Esophagus muscularis mucosa (tissue), 4 donors: ENCODE measurements at regions not wholly inside any gene's neighbourhood (a gene's known extent, or its start where the extent isn't known, plus 50 kb on each side); places are given as distances from the start of the nearest gene placed in this dataset.

Experiments
- DNase-seq: peaks from one replicate; pipeline ENCODE4 v3.0.0-alpha.2; 2017; ENCODE audit errors: extremely low spot score
- H3K27ac ChIP-seq, 4 donors: fragments of 200-600 bp; sonication (generic); replicated peaks in 1 of 4; 1 replicate in 3 of 4; 2 replicates in 1 of 4; pipeline ENCODE4 v1.5.1; 2016 to 2019; ENCODE audit warnings: mild to moderate bottlenecking in 1 of 4
- H3K27me3 ChIP-seq, 4 donors: fragments of 200-600 bp; sonication (generic); one replicate each; pipeline versions ENCODE4 v1.5.1 to v1.6.0; 2016 to 2019
- H3K36me3 ChIP-seq, 4 donors: fragments of 200-600 bp; sonication (generic); one replicate each; pipeline ENCODE4 v1.5.1; 2016 to 2019
- H3K4me1 ChIP-seq, 4 donors: fragments of 200-600 bp; sonication (generic); one replicate each; pipeline ENCODE4 v1.5.1; 2016 to 2019
- H3K4me3 ChIP-seq, 4 donors: fragments of 200-600 bp; sonication (generic); 1 replicate in 2 of 4; 2 replicates in 2 of 4; pipeline ENCODE4 v1.5.1; 2016 to 2019; ENCODE audit warnings: mild to moderate bottlenecking in 4 of 4, moderate library complexity in 1 of 4
- H3K9me3 ChIP-seq, 4 donors: fragments of 200-600 bp; sonication (generic); 1 replicate in 3 of 4; 2 replicates in 1 of 4; pipeline ENCODE4 v1.5.1; 2016 to 2019
- EP300 ChIP-seq: sonication (generic); formaldehyde crosslinking; IDR thresholded peaks from one replicate; pipeline ENCODE4 v1.6.1; 2017; ENCODE audit warnings: antibody characterized with exemption
- POLR2A ChIP-seq: fragments of 450-650 bp; IDR thresholded peaks from one replicate; pipeline ENCODE4 v1.6.1; 2017; ENCODE audit warnings: antibody characterized with exemption, moderate library complexity, mild to moderate bottlenecking, low read depth
- POLR2AphosphoS5 ChIP-seq, 2 donors: sonication (generic); formaldehyde crosslinking; IDR thresholded peaks; one replicate each; pipeline ENCODE4 v1.6.1; 2017; ENCODE audit warnings: antibody characterized with exemption in 2 of 2
- WGBS: methylation state at CpG from one replicate; pipeline ENCODE4 v1.1.5; 2018; 5-methylcytosine and 5-hydroxymethylcytosine counted together
- intact Hi-C: fragments of 100-400 bp; cut with DNase I; formaldehyde crosslinking; loops from one replicate; pipeline ENCODE4 v1.15.1; 2023
- TF ChIP-seq, protein P1 (sequence below), 3 experiments: fragments of 200-600 bp in 2 of 3; fragments of 450-650 bp in 1 of 3; sonication (generic) in 2 of 3; IDR thresholded peaks; one replicate each; pipeline ENCODE4 v1.5.1; 2017 to 2019; ENCODE audit warnings: antibody characterized with exemption in 3 of 3, mild to moderate bottlenecking in 2 of 3, moderate library complexity in 1 of 3

DNA sequence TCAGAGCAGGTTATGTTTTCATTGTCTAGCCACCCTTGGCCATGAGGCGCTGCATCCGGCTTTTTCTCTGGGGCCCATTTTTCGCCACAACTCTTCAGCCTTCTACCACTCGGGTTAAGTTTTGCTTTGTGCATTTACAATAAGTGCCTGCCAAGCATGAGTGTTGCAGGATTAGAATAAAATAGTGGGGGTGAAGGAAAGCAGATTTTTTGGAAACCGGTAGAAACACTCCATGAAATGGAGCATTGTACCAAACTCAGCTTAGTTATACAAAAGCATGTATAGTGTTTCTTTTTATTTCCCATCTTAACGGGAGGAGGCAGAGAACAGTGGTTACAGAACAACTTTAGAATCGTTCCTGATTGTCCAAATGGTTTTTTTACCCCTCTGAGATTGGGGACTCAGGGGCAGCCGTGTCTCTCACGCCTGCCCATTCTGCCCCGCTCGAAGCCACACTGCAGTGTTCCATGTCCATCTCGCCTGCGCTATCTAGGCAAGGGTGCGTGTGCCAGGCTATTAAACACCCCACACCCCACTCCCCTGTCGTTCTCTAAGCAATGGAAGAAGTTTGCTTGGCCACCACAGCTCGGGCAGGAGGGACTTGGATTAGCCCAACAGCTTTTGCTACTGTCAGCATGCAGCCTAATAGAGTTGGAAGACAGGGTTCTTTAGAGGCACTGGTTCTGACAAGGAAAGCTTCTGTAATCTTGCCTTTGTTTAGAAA lies 268.8 kb upstream of the WWC1 start:
- H3K27me3 ChIP-seq = no peaks in the 10 kb centered on the region
- intact Hi-C loops = no loop called here
- no peak for DNase-seq
- no peaks in the 10 kb centered on the region for H3K36me3 ChIP-seq
- H3K4me3 ChIP-seq = no peak overlapping the region
- peak overlapping the region in 1 of 4 donors; percentile 34 for H3K27ac ChIP-seq
- peaks cover 0 to 11% (median 11%) of the 10 kb centered on the region in 4 donors for H3K4me1 ChIP-seq
- TF ChIP-seq, protein P1, sequence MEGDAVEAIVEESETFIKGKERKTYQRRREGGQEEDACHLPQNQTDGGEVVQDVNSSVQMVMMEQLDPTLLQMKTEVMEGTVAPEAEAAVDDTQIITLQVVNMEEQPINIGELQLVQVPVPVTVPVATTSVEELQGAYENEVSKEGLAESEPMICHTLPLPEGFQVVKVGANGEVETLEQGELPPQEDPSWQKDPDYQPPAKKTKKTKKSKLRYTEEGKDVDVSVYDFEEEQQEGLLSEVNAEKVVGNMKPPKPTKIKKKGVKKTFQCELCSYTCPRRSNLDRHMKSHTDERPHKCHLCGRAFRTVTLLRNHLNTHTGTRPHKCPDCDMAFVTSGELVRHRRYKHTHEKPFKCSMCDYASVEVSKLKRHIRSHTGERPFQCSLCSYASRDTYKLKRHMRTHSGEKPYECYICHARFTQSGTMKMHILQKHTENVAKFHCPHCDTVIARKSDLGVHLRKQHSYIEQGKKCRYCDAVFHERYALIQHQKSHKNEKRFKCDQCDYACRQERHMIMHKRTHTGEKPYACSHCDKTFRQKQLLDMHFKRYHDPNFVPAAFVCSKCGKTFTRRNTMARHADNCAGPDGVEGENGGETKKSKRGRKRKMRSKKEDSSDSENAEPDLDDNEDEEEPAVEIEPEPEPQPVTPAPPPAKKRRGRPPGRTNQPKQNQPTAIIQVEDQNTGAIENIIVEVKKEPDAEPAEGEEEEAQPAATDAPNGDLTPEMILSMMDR (IDR thresholded peaks at IDR 0.05) = no peak
- TF ChIP-seq EP300 (no peak), POLR2AphosphoS5 (IDR thresholded peaks at IDR 0.05) (no peak), POLR2A (no peak)
- 72% methylated on average over 16 of the region's 16 CpGs for WGBS
- no peaks in the 10 kb centered on the region for H3K9me3 ChIP-seq

DNA sequence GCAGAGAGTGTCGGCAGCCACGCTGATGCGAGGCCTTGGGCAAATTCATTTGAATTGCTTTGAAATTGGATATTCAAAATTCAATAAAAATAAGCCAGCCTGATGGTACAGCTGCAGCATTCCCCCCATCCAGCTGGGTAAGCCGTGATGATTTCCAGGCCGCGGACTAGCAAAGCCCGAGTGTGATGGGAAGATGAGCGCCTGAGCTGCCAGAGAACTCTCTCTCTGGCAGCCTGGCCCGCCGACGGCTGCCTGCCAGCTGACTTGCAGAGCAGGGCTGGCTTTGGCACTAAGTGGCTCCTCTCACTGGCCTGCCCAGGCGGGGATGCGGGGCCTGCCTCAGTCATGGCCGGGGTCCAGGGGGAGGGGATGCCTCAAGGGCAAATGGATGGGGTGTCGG lies 268.3 kb upstream of the WWC1 start:
- intact Hi-C loops = no loop called here
- Histone ChIP-seq H3K27me3 (no peaks in the 10 kb centered on the region), H3K9me3 (no peaks in the 10 kb centered on the region), H3K4me3 (no peak overlapping the region), H3K36me3 (no peaks in the 10 kb centered on the region), H3K27ac (peak overlapping the region in 1 of 4 donors; percentile 34), H3K4me1 (peaks cover 0 to 11% (median 11%) of the 10 kb centered on the region in 4 donors)
- TF ChIP-seq EP300 (no peak), POLR2A (no peak), POLR2AphosphoS5 (IDR thresholded peaks at IDR 0.05) (no peak)
- TF ChIP-seq, protein P1 (IDR thresholded peaks at IDR 0.05) = no peak
- no peak for DNase-seq
- 28% methylated on average over 13 of the region's 15 CpGs for WGBS

DNA sequence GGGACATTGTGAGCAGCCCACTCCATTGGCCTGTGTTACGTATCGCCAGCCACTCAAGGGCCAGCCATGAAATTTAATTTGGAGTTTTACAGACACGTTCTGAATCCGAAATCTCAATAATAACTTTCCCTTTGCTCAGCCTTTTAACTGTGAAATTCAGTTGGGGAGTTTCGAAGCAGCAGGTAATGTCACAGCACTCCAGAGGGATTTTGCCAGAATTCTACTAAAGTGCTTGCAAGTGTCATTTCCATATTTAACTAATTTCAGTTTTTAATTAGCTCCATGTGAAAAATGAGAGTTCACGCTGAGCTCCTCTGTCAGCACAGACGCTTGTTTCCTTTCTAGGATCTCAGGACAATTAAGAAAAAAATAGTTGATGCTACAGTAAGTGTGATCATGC lies 267.1 kb upstream of the WWC1 start:
- DNase-seq = no peak
- Histone ChIP-seq H3K9me3 (no peaks in the 10 kb centered on the region), H3K27me3 (no peaks in the 10 kb centered on the region), H3K4me3 (no peak overlapping the region), H3K27ac (no peak overlapping the region), H3K36me3 (no peaks in the 10 kb centered on the region), H3K4me1 (peaks cover under 1 to 11% (median 11%) of the 10 kb centered on the region in 4 donors)
- intact Hi-C loops = no loop called here
- no peak for TF ChIP-seq EP300
- no peak for TF ChIP-seq POLR2AphosphoS5 (IDR thresholded peaks at IDR 0.05)
- 93% methylated on average over 7 of the region's 7 CpGs for WGBS

DNA sequence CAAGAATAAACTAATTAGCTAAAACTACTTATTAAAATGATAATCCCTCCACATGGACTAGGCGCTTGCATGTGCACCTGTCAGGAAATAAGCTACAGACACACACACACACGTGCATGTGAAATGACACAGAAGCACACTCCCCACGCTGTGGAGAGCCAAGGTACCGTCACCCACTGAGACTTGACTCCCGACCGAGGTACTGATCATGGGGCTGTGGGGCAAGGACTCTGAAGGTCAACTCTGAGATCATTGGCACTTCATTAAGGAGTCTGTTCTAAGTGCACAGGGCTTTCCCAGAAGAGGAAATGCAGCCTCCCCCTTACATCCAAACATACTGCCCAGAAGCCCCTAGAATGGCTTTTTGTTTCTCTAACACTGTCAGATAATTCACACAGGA lies 264.4 kb upstream of the WWC1 start:
- TF ChIP-seq POLR2AphosphoS5 (IDR thresholded peaks at IDR 0.05) = no peak
- TF ChIP-seq POLR2A = no peak
- no peak for TF ChIP-seq EP300
- TF ChIP-seq, protein P1 (IDR thresholded peaks at IDR 0.05) = no peak
- H3K4me1 ChIP-seq = peaks cover 3 to 11% (median 11%) of the 10 kb centered on the region in 4 donors
- intact Hi-C loops = no loop called here
- H3K27me3 ChIP-seq = no peaks in the 10 kb centered on the region
- DNase-seq = no peak
- H3K27ac ChIP-seq = no peak overlapping the region
- WGBS = 71% methylated on average over 6 of the region's 6 CpGs
- no peaks in the 10 kb centered on the region for H3K36me3 ChIP-seq
- no peak overlapping the region for H3K4me3 ChIP-seq
- no peaks in the 10 kb centered on the region for H3K9me3 ChIP-seq

DNA sequence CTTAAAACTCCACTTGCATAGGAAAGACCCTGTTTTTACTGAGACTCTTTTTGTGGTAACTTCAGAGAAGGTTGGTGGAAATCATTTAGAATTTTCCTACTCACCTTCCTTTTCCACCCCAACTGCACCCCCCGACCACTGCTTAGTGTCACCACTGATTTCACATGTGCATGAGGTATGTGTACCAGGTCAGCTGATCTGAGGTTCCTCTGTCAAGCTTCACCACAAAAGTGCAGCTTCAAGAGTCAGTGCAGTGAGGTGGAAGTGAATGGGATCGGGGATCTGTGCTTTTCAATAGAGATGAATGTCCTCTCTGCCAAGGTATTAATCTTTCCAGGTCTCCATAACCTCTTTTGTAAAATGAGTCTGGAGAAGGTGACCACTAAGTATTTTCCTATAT lies 260.5 kb upstream of the WWC1 start:
- H3K9me3 ChIP-seq = no peaks in the 10 kb centered on the region
- TF ChIP-seq POLR2AphosphoS5 (IDR thresholded peaks at IDR 0.05) = no peak
- TF ChIP-seq POLR2A = no peak
- TF ChIP-seq, protein P1 (IDR thresholded peaks at IDR 0.05) = no peak
- TF ChIP-seq EP300 = no peak
- H3K36me3 ChIP-seq = no peaks in the 10 kb centered on the region
- no peak overlapping the region for H3K4me3 ChIP-seq
- no peak overlapping the region for H3K27ac ChIP-seq
- intact Hi-C loops = no loop called here
- WGBS = 81% methylated on average over 2 of the region's 2 CpGs
- DNase-seq = no peak
- no peaks in the 10 kb centered on the region for H3K27me3 ChIP-seq
- peaks cover 0 to 3% (median 0%) of the 10 kb centered on the region in 4 donors for H3K4me1 ChIP-seq
